SK-N-SH (cell line): ENCODE measurements at regions not wholly inside any gene's neighbourhood (a gene's known extent, or its start where the extent isn't known, plus 50 kb on each side); places are given as distances from the start of the nearest gene placed in this dataset.

Experiments used
- CTCF ChIP-seq: fragments of 200-600 bp; sonication (generic); IDR thresholded peaks from 2 replicates; pipeline ENCODE4 v1.6.1; 2017; ENCODE audit warnings: antibody characterized with exemption, mild to moderate bottlenecking, moderate library complexity
- FOXJ3 ChIP-seq: sonication (generic); formaldehyde crosslinking; IDR thresholded peaks from 2 replicates; pipeline ENCODE4 v1.5.1; 2020; ENCODE audit warnings: mild to moderate bottlenecking, missing genetic modification reagents
- MEF2A ChIP-seq: IDR thresholded peaks from 2 replicates; pipeline ENCODE4 v1.4.0; 2012; ENCODE audit warnings: low read depth, borderline replicate concordance
- MXI1 ChIP-seq: IDR thresholded peaks from 2 replicates; pipeline ENCODE4 v1.6.1; 2012; ENCODE audit warnings: mild to moderate bottlenecking, low read depth, low read length, improper control_type of control experiment
- RAD21 ChIP-seq: IDR thresholded peaks from 2 replicates; pipeline ENCODE4 v1.6.1; 2012; ENCODE audit warnings: mild to moderate bottlenecking, low read length
- RFX5 ChIP-seq: IDR thresholded peaks from 2 replicates; pipeline ENCODE4 v1.6.1; 2012; ENCODE audit warnings: mild to moderate bottlenecking, improper control_type of control experiment, low read length
- SMC3 ChIP-seq: IDR thresholded peaks from 2 replicates; pipeline ENCODE4 v1.6.1; 2012; ENCODE audit warnings: low read depth, low read length, improper control_type of control experiment
- TAF1 ChIP-seq: IDR thresholded peaks from 2 replicates; pipeline ENCODE4 v1.6.1; 2012; ENCODE audit warnings: low read depth, mild to moderate bottlenecking, low read length, moderate library complexity, borderline replicate concordance
- TCF12 ChIP-seq: IDR thresholded peaks from 2 replicates; pipeline ENCODE4 v1.4.0; 2012
- USF1 ChIP-seq: IDR thresholded peaks from 2 replicates; pipeline ENCODE4 v1.4.0; 2012; ENCODE audit warnings: low read depth, borderline replicate concordance
- TF ChIP-seq, protein P1 (sequence below): IDR thresholded peaks from 2 replicates; pipeline ENCODE4 v1.4.0; 2012; ENCODE audit warnings: low read depth, borderline replicate concordance

DNA sequence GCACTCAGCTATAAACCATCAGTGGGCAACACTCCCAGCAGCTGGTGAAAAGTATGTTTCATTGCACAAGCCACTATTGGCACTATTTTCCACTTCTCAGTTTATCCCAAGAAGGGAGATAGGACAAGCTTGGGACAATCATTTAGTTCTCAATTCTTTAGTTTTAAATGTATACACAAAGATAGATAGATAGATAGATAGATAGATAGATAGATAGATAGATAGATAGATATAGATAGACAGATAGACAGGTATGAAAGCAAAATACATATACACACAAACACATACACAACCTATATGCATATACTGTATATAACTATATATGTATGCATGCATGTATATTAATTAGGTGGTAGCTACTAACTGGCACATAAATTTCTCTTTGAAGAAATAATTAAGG, 411.6 kb upstream of the KCND2 start:
- no peak for TF ChIP-seq RAD21
- TF ChIP-seq, protein P1, sequence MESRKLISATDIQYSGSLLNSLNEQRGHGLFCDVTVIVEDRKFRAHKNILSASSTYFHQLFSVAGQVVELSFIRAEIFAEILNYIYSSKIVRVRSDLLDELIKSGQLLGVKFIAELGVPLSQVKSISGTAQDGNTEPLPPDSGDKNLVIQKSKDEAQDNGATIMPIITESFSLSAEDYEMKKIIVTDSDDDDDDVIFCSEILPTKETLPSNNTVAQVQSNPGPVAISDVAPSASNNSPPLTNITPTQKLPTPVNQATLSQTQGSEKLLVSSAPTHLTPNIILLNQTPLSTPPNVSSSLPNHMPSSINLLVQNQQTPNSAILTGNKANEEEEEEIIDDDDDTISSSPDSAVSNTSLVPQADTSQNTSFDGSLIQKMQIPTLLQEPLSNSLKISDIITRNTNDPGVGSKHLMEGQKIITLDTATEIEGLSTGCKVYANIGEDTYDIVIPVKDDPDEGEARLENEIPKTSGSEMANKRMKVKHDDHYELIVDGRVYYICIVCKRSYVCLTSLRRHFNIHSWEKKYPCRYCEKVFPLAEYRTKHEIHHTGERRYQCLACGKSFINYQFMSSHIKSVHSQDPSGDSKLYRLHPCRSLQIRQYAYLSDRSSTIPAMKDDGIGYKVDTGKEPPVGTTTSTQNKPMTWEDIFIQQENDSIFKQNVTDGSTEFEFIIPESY: no peak
- TF ChIP-seq CTCF: no peak
- no peak for TF ChIP-seq FOXJ3 (CRISPR knock-in tag)
- TF ChIP-seq SMC3: no peak
- no peak for TF ChIP-seq RFX5
- TF ChIP-seq TAF1: no peak
- TF ChIP-seq MEF2A: no peak
- no peak for TF ChIP-seq TCF12
- no peak for TF ChIP-seq USF1
- no peak for TF ChIP-seq MXI1
